H9 (cell line): ENCODE measurements at regions not wholly inside any gene's neighbourhood (a gene's known extent, or its start where the extent isn't known, plus 50 kb on each side); places are given as distances from the start of the nearest gene placed in this dataset.

Experiments
- DNase-seq: peaks from one replicate; pipeline ENCODE4 v3.0.0-alpha.2; 2017
- H2AFZ ChIP-seq: one replicate; pipeline ENCODE4 v1.6.1; 2013; ENCODE audit warnings: mild to moderate bottlenecking, low read length, control low read depth, moderate library complexity
- H2AK5ac ChIP-seq: 2 replicates; pipeline ENCODE4 v1.6.1; 2013; ENCODE audit warnings: low read length, control low read depth, mixed read lengths; ENCODE audit not compliant: insufficient read length
- H2BK120ac ChIP-seq: one replicate; pipeline ENCODE4 v1.6.1; 2013; ENCODE audit warnings: low read depth, mild to moderate bottlenecking, low read length, control low read depth, inconsistent platforms; ENCODE audit not compliant: poor library complexity, severe bottlenecking
- H2BK12ac ChIP-seq: 2 replicates; pipeline ENCODE4 v1.6.1; 2013; ENCODE audit warnings: low read length, control low read depth, mixed read lengths, low read depth; ENCODE audit not compliant: insufficient read length
- H2BK15ac ChIP-seq: 2 replicates; pipeline ENCODE4 v1.6.1; 2013; ENCODE audit warnings: low read depth, low read length, control low read depth
- H2BK20ac ChIP-seq: one replicate; pipeline ENCODE4 v1.6.1; 2013; ENCODE audit warnings: low read depth, mild to moderate bottlenecking, low read length, control low read depth, inconsistent platforms; ENCODE audit not compliant: poor library complexity, severe bottlenecking
- H2BK5ac ChIP-seq: 2 replicates; pipeline ENCODE4 v1.6.1; 2013; ENCODE audit warnings: low read length, control low read depth, mixed read lengths; ENCODE audit not compliant: insufficient read length
- H3K14ac ChIP-seq: 2 replicates; pipeline ENCODE4 v1.6.1; 2013; ENCODE audit warnings: low read length, control low read depth; ENCODE audit not compliant: insufficient read depth
- H3K18ac ChIP-seq: 2 replicates; pipeline ENCODE4 v1.6.1; 2013; ENCODE audit warnings: low read depth, mild to moderate bottlenecking, mixed read lengths, low read length, control low read depth; ENCODE audit not compliant: insufficient read length
- H3K23ac ChIP-seq: 2 replicates; pipeline ENCODE4 v1.6.1; 2013; ENCODE audit warnings: low read length, control low read depth, mixed read lengths, low read depth; ENCODE audit not compliant: insufficient read length
- H3K23me2 ChIP-seq: 2 replicates; pipeline ENCODE4 v1.6.1; 2013; ENCODE audit warnings: low read depth, mild to moderate bottlenecking, mixed read lengths, low read length, control low read depth; ENCODE audit not compliant: insufficient read length, poor library complexity, severe bottlenecking
- H3K27ac ChIP-seq: 2 replicates; pipeline ENCODE4 v1.5.1; 2013; ENCODE audit warnings: low read length, control low read depth, mixed read lengths, low read depth; ENCODE audit not compliant: insufficient read length
- H3K27me3 ChIP-seq: 2 replicates; pipeline ENCODE4 v1.6.1; 2013; ENCODE audit warnings: low read length, control low read depth, inconsistent platforms; ENCODE audit not compliant: insufficient read depth
- H3K4ac ChIP-seq: 2 replicates; pipeline ENCODE4 v1.6.1; 2013; ENCODE audit warnings: low read depth, mild to moderate bottlenecking, control low read depth, inconsistent platforms, low read length, moderate library complexity
- H3K4me1 ChIP-seq: 2 replicates; pipeline ENCODE4 v1.6.1; 2013; ENCODE audit warnings: low read length, control low read depth, inconsistent platforms; ENCODE audit not compliant: insufficient read depth
- H3K4me2 ChIP-seq: 2 replicates; pipeline ENCODE4 v1.6.1; 2013; ENCODE audit warnings: low read length, control low read depth, mixed read lengths; ENCODE audit not compliant: insufficient read length, insufficient read depth
- H3K56ac ChIP-seq: 2 replicates; pipeline ENCODE4 v1.6.1; 2013; ENCODE audit warnings: low read depth, mild to moderate bottlenecking, mixed read lengths, low read length, control low read depth; ENCODE audit not compliant: insufficient read length
- H3K79me1 ChIP-seq: 2 replicates; pipeline ENCODE4 v1.6.1; 2013; ENCODE audit warnings: low read depth, mild to moderate bottlenecking, moderate library complexity, low read length, control low read depth, inconsistent platforms; ENCODE audit not compliant: insufficient read depth, poor library complexity, severe bottlenecking
- H3K79me2 ChIP-seq: 2 replicates; pipeline ENCODE4 v1.6.1; 2013; ENCODE audit warnings: low read length, control low read depth, inconsistent platforms; ENCODE audit not compliant: insufficient read depth
- H3K9ac ChIP-seq: 2 replicates; pipeline ENCODE4 v1.6.1; 2013; ENCODE audit warnings: low read length, control low read depth, mixed read lengths; ENCODE audit not compliant: insufficient read length; ENCODE audit errors: extremely low read depth
- H3K9me3 ChIP-seq: one replicate; pipeline ENCODE4 v1.6.1; 2013; ENCODE audit warnings: low read depth, low read length, inconsistent platforms; ENCODE audit not compliant: control insufficient read depth
- H3T11ph ChIP-seq: one replicate; pipeline ENCODE4 v1.6.1; 2013; ENCODE audit warnings: mild to moderate bottlenecking, low read length, control low read depth, inconsistent platforms
- H4K20me1 ChIP-seq: one replicate; pipeline ENCODE4 v1.6.1; 2013; ENCODE audit not compliant: control insufficient read depth, insufficient read length, insufficient read depth
- H4K5ac ChIP-seq: 2 replicates; pipeline ENCODE4 v1.6.1; 2013; ENCODE audit warnings: low read depth, mild to moderate bottlenecking, mixed read lengths, low read length, control low read depth; ENCODE audit not compliant: insufficient read length
- H4K8ac ChIP-seq: replicated peaks from 2 replicates; pipeline ENCODE4 v1.6.1; 2013; ENCODE audit warnings: low read length, control low read depth, mixed read lengths, low read depth; ENCODE audit not compliant: insufficient read length
- H4K91ac ChIP-seq: 2 replicates; pipeline ENCODE4 v1.6.1; 2013; ENCODE audit warnings: low read depth, mild to moderate bottlenecking, moderate library complexity, mixed read lengths, low read length, control low read depth; ENCODE audit not compliant: insufficient read length
- H3K27ac Mint-ChIP-seq, 3 experiments: 2 replicates in 2 of 3; 3 replicates in 1 of 3; pipeline ENCODE4 v1.8.0; 2020 to 2021; ENCODE audit warnings: mixed read lengths in 3 of 3, mild to moderate bottlenecking in 1 of 3, moderate library complexity in 1 of 3
- H3K27me3 Mint-ChIP-seq: 2 replicates; pipeline ENCODE4 v1.8.0; 2021; ENCODE audit warnings: low read depth, mild to moderate bottlenecking, moderate library complexity, mixed read lengths
- H3K36me3 Mint-ChIP-seq, 3 experiments: 2 replicates in 2 of 3; 3 replicates in 1 of 3; pipeline ENCODE4 v1.8.0; 2020 to 2021; ENCODE audit warnings: low read depth in 3 of 3, mixed read lengths in 3 of 3; ENCODE audit not compliant: insufficient read depth in 1 of 3
- H3K4me1 Mint-ChIP-seq, 2 experiments: 2 replicates each; pipeline ENCODE4 v1.8.0; 2020; ENCODE audit warnings: mixed read lengths in 2 of 2
- H3K4me3 Mint-ChIP-seq, 2 experiments: 2 replicates in 1 of 2; 3 replicates in 1 of 2; pipeline ENCODE4 v1.8.0; 2020 to 2021; ENCODE audit warnings: mild to moderate bottlenecking in 2 of 2, mixed read lengths in 2 of 2, moderate library complexity in 1 of 2
- H3K9me3 Mint-ChIP-seq, 2 experiments: 2 replicates in 1 of 2; 3 replicates in 1 of 2; pipeline ENCODE4 v1.8.0; 2020; ENCODE audit warnings: mild to moderate bottlenecking in 2 of 2, mixed read lengths in 2 of 2, moderate library complexity in 1 of 2
- WGBS: extraction: QIAGEN DNeasy Blood & Tissue Kit; methylation state at CpG from one replicate; pipeline ENCODE4 v1.1.7; 2013; ENCODE audit warnings: missing lambda C conversion rate, low lambda C conversion rate, mixed read lengths; ENCODE audit not compliant: insufficient read length; ENCODE audit errors: extremely low coverage; 5-methylcytosine and 5-hydroxymethylcytosine counted together
- TF ChIP-seq, protein P1 (sequence below): fragments of 200-600 bp; sonication (generic); conservative IDR thresholded peaks from 3 replicates; pipeline ENCODE4 v1.8.0; 2021; ENCODE audit warnings: antibody characterized with exemption, mild to moderate bottlenecking

- H3K4me2 ChIP-seq, result no peak overlapping the region
- no peak overlapping the region for H2BK15ac ChIP-seq
- H3K79me2 ChIP-seq, result no peaks in the 10 kb centered on the region
- H3K36me3 Mint-ChIP-seq, result no peaks in the 10 kb centered on the region
- no peak overlapping the region for H2AK5ac ChIP-seq
- H3K27me3 ChIP-seq, result no peaks in the 10 kb centered on the region
- no peak overlapping the region for H3K9ac ChIP-seq
- no peaks in the 10 kb centered on the region for H4K20me1 ChIP-seq
- H3K9me3 Mint-ChIP-seq, result no peaks in the 10 kb centered on the region
- no peak overlapping the region for H3K4me3 Mint-ChIP-seq
- H4K8ac ChIP-seq, result no peak overlapping the region
- no peak overlapping the region for H3K27ac ChIP-seq
- H2BK12ac ChIP-seq, result no peak overlapping the region
- no peaks in the 10 kb centered on the region for H3K4me1 ChIP-seq
- TF ChIP-seq, protein P1, sequence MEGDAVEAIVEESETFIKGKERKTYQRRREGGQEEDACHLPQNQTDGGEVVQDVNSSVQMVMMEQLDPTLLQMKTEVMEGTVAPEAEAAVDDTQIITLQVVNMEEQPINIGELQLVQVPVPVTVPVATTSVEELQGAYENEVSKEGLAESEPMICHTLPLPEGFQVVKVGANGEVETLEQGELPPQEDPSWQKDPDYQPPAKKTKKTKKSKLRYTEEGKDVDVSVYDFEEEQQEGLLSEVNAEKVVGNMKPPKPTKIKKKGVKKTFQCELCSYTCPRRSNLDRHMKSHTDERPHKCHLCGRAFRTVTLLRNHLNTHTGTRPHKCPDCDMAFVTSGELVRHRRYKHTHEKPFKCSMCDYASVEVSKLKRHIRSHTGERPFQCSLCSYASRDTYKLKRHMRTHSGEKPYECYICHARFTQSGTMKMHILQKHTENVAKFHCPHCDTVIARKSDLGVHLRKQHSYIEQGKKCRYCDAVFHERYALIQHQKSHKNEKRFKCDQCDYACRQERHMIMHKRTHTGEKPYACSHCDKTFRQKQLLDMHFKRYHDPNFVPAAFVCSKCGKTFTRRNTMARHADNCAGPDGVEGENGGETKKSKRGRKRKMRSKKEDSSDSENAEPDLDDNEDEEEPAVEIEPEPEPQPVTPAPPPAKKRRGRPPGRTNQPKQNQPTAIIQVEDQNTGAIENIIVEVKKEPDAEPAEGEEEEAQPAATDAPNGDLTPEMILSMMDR, result no peak
- H3K4me1 Mint-ChIP-seq, result peaks cover 0 to 3% of the 10 kb centered on the region in 2 experiments; a peak in 2 of 4 replicates
- H2BK20ac ChIP-seq, result no peak overlapping the region
- H3K4ac ChIP-seq, result no peak overlapping the region
- H2AFZ ChIP-seq, result no peak overlapping the region
- no peak overlapping the region for H3K18ac ChIP-seq
- H3K27ac Mint-ChIP-seq, result no peak overlapping the region; a peak in 1 of 7 replicates
- DNase-seq, result no peak
- H2BK120ac ChIP-seq, result no peak overlapping the region
- no peaks in the 10 kb centered on the region for H3K27me3 Mint-ChIP-seq
- no peak overlapping the region for H3K23ac ChIP-seq
- no CpG with 5 or more reads among the region's 3 CpGs for WGBS
- no peak overlapping the region for H3T11ph ChIP-seq
- H3K14ac ChIP-seq, result no peak overlapping the region
- no peak overlapping the region for H4K5ac ChIP-seq
- H2BK5ac ChIP-seq, result no peak overlapping the region
- no peaks in the 10 kb centered on the region for H3K23me2 ChIP-seq
- H3K79me1 ChIP-seq, result no peaks in the 10 kb centered on the region
- no peak overlapping the region for H3K56ac ChIP-seq
- no peaks in the 10 kb centered on the region for H3K9me3 ChIP-seq
- no peak overlapping the region for H4K91ac ChIP-seq
These were observed 167.8 kb upstream of the SCN7A start for GRCh38 chr2:166661824-166662223.
